Natural killer cell (primary cell): ENCODE measurements at regions not wholly inside any gene's neighbourhood (a gene's known extent, or its start where the extent isn't known, plus 50 kb on each side); places are given as distances from the start of the nearest gene placed in this dataset.

Experiments used
- ATAC-seq, 3 donors: fragments of 150-1000 bp in 2 of 3; fragments of 200-7000 bp in 1 of 3; cut with Tn5 transposase; 1 replicate in 1 of 3; 2 replicates in 2 of 3; pipeline ENCODE4 v1.10.0; 2021; ENCODE audit warnings: mild to moderate bottlenecking in 2 of 3, moderate library complexity in 2 of 3
- DNase-seq, 2 donors: peaks; one replicate each; pipeline versions ENCODE4 v3.0.0 to v3.0.0-alpha.2; 2013 to 2021; ENCODE audit warnings: mixed read lengths in 1 of 2
- H3K27ac ChIP-seq: one replicate; pipeline ENCODE4 v1.5.1; 2013; ENCODE audit warnings: mild to moderate bottlenecking, low read length
- H3K27me3 ChIP-seq: one replicate; pipeline ENCODE4 v1.6.1; 2013; ENCODE audit warnings: low read length; ENCODE audit not compliant: control insufficient read depth, insufficient read depth
- H3K36me3 ChIP-seq: one replicate; pipeline ENCODE4 v1.6.1; 2013; ENCODE audit warnings: low read length; ENCODE audit not compliant: control insufficient read depth, insufficient read depth
- H3K4me1 ChIP-seq: one replicate; pipeline ENCODE4 v1.6.1; 2013; ENCODE audit warnings: low read length; ENCODE audit not compliant: control insufficient read depth, insufficient read depth
- H3K4me3 ChIP-seq: one replicate; pipeline ENCODE4 v1.5.1; 2013; ENCODE audit warnings: low read length
- H3K9me3 ChIP-seq: one replicate; pipeline ENCODE4 v1.6.1; 2013; ENCODE audit warnings: low read length; ENCODE audit not compliant: control insufficient read depth, insufficient read depth
- H3K27ac Mint-ChIP-seq, 2 donors: one replicate each; pipeline ENCODE4 v1.8.0; 2022; ENCODE audit warnings: mild to moderate bottlenecking in 2 of 2, mixed read lengths in 2 of 2, moderate library complexity in 1 of 2
- H3K27me3 Mint-ChIP-seq, 2 donors: one replicate each; pipeline ENCODE4 v1.8.0; 2022; ENCODE audit warnings: low read depth in 2 of 2, mixed read lengths in 2 of 2
- H3K36me3 Mint-ChIP-seq: one replicate; pipeline ENCODE4 v1.8.0; 2022; ENCODE audit warnings: mixed read lengths
- H3K4me1 Mint-ChIP-seq, 2 donors: one replicate each; pipeline ENCODE4 v1.8.0; 2022; ENCODE audit warnings: mixed read lengths in 2 of 2
- H3K4me3 Mint-ChIP-seq: one replicate; pipeline ENCODE4 v1.8.0; 2022; ENCODE audit warnings: mild to moderate bottlenecking, moderate library complexity, mixed read lengths
- H3K9me3 Mint-ChIP-seq, 2 donors: one replicate each; pipeline ENCODE4 v1.8.0; 2022; ENCODE audit warnings: mixed read lengths in 2 of 2
- CTCF ChIP-seq: fragments of 200-600 bp; IDR thresholded peaks from one replicate; pipeline ENCODE4 v1.8.0; 2022; ENCODE audit warnings: antibody characterized with exemption
- WGBS: methylation state at CpG from one replicate; pipeline ENCODE4 v1.1.7; 2013; ENCODE audit warnings: missing lambda C conversion rate; ENCODE audit not compliant: insufficient coverage; 5-methylcytosine and 5-hydroxymethylcytosine counted together
- intact Hi-C: fragments of 100-400 bp; cut with micrococcal nuclease; formaldehyde crosslinking; loops from one replicate; pipeline ENCODE4 v1.14.2; 2022

- TF ChIP-seq CTCF: no peak
- H3K36me3 ChIP-seq: no peaks in the 10 kb centered on the region
- no peaks in the 10 kb centered on the region for H3K36me3 Mint-ChIP-seq
- DNase-seq (no peak), ATAC-seq (no peak)
- no peak overlapping the region for H3K4me3 Mint-ChIP-seq
- no peak overlapping the region for H3K27ac Mint-ChIP-seq
- H3K4me3 ChIP-seq: no peak overlapping the region
- intact Hi-C loops: no loop called here
- 69% methylated on average over 2 of the region's 2 CpGs for WGBS
- peaks cover 9% of the 10 kb centered on the region for H3K4me1 ChIP-seq
- no peaks in the 10 kb centered on the region for H3K9me3 Mint-ChIP-seq
- peaks cover 13% of the 10 kb centered on the region for H3K27me3 ChIP-seq
- peaks cover 3% of the 10 kb centered on the region for H3K9me3 ChIP-seq
- H3K27me3 Mint-ChIP-seq: peaks cover 23 to 56% of the 10 kb centered on the region in 2 donors
- H3K27ac ChIP-seq: no peak overlapping the region
- peaks cover 11 to 15% of the 10 kb centered on the region in 2 donors for H3K4me1 Mint-ChIP-seq
Observed at GRCh38 chr3:168251371-168251770, 155.6 kb upstream of the GOLIM4 start.

- Histone ChIP-seq H3K4me1 (peaks cover 9% of the 10 kb centered on the region), H3K4me3 (no peak overlapping the region)
- no peak for DNase-seq
Observed at GRCh38 chr3:168250415-168250861, 154.7 kb upstream of the GOLIM4 start.

GRCh38 chr3:168249550-168250414 lies 154.1 kb upstream of the GOLIM4 start:
- ATAC-seq: peak in 2 of 3 donors; percentile 35 to 51
- TF ChIP-seq CTCF: no peak
- Mint-ChIP-seq H3K36me3 (no peaks in the 10 kb centered on the region), H3K27ac (no peak overlapping the region), H3K27me3 (peaks cover 22 to 70% of the 10 kb centered on the region in 2 donors), H3K9me3 (no peaks in the 10 kb centered on the region), H3K4me1 (peaks cover 11 to 15% of the 10 kb centered on the region in 2 donors), H3K4me3 (peak overlapping the region; percentile 53)
- H3K4me3 ChIP-seq: no peak overlapping the region
- intact Hi-C loops: no loop called here
- H3K27me3 ChIP-seq: peaks cover 13% of the 10 kb centered on the region
- under 1% methylated on average over 89 of the region's 89 CpGs for WGBS
- H3K9me3 ChIP-seq: no peaks in the 10 kb centered on the region
- no peak for DNase-seq
- no peaks in the 10 kb centered on the region for H3K36me3 ChIP-seq
- H3K4me1 ChIP-seq: peaks cover 9% of the 10 kb centered on the region
- no peak overlapping the region for H3K27ac ChIP-seq

More at GRCh38 chr3:168250415-168250861, 154.7 kb upstream of the GOLIM4 start:
- Mint-ChIP-seq H3K36me3 (no peaks in the 10 kb centered on the region), H3K4me1 (peaks cover 11 to 15% of the 10 kb centered on the region in 2 donors), H3K27me3 (peaks cover 23 to 65% of the 10 kb centered on the region in 2 donors), H3K27ac (no peak overlapping the region), H3K4me3 (peak overlapping the region; percentile 14), H3K9me3 (no peaks in the 10 kb centered on the region)
- Histone ChIP-seq H3K9me3 (peaks cover 1% of the 10 kb centered on the region), H3K27me3 (peaks cover 13% of the 10 kb centered on the region), H3K27ac (no peak overlapping the region), H3K36me3 (no peaks in the 10 kb centered on the region)
- no peak for ATAC-seq
- 2% methylated on average over 16 of the region's 16 CpGs for WGBS
- TF ChIP-seq CTCF: no peak
- intact Hi-C loops: no loop called here
